PC-9 (cell line): ENCODE measurements at regions not wholly inside any gene's neighbourhood (a gene's known extent, or its start where the extent isn't known, plus 50 kb on each side); places are given as distances from the start of the nearest gene placed in this dataset.
"Not testable (repeated sequence)": the region's sequence is repeated elsewhere in the genome, so short reads cannot be mapped to it uniquely, and the experiment has no call there.

Experiments
- BruUV-seq: library from RNA; stranded (reverse); fragments of 400-500 nt; replicated peaks from 2 replicates; lab custom pipeline; 2021; lab: Mats Ljungman, UMichigan
- CTCF ChIA-PET: fragments of 300-600 bp; sonication (Branson Sonifier 250); formaldehyde crosslinking; loops from one replicate; lab custom pipeline; 2022; ENCODE audit warnings: antibody characterized with exemption; lab: Charles Lee
- POLR2A ChIA-PET: fragments of 300-600 bp; sonication (Branson Sonifier 250); formaldehyde crosslinking; loops from one replicate; lab custom pipeline; 2022; ENCODE audit warnings: antibody characterized with exemption; ENCODE audit not compliant: unreplicated experiment; lab: Charles Lee
- DNase-seq, 2 experiments: peaks; one replicate each; pipeline versions ENCODE4 v3.0.0 to v3.0.0-alpha.2; 2015 to 2022; ENCODE audit warnings: mixed read lengths in 1 of 2
- H2AFZ ChIP-seq: fragments of 200-600 bp; sonication (generic); 2 replicates; pipeline ENCODE4 v1.8.1; 2017; ENCODE audit warnings: antibody characterized with exemption
- H3F3A ChIP-seq: fragments of 200-600 bp; sonication (generic); 2 replicates; pipeline ENCODE4 v1.8.1; 2017; ENCODE audit warnings: antibody characterized with exemption, mild to moderate bottlenecking, low read depth; ENCODE audit not compliant: insufficient read depth
- H3K27ac ChIP-seq: fragments of 200-600 bp; sonication (generic); 2 replicates; pipeline ENCODE4 v1.6.1; 2016; ENCODE audit warnings: mixed run types
- H3K27me3 ChIP-seq: fragments of 200-600 bp; sonication (generic); 2 replicates; pipeline ENCODE4 v1.6.1; 2016; ENCODE audit warnings: low read depth, mixed run types; ENCODE audit not compliant: insufficient read depth
- H3K36me3 ChIP-seq: fragments of 200-600 bp; sonication (generic); 2 replicates; pipeline ENCODE4 v1.6.1; 2016; ENCODE audit warnings: low read depth, mixed run types
- H3K4me1 ChIP-seq: fragments of 200-600 bp; sonication (generic); replicated peaks from 2 replicates; pipeline ENCODE4 v1.6.1; 2016; ENCODE audit warnings: mixed run types; ENCODE audit not compliant: insufficient read depth
- H3K4me2 ChIP-seq: fragments of 200-600 bp; sonication (generic); 2 replicates; pipeline ENCODE4 v1.6.1; 2017; ENCODE audit warnings: mixed run types
- H3K4me3 ChIP-seq: fragments of 200-600 bp; sonication (generic); 2 replicates; pipeline ENCODE4 v1.6.1; 2016; ENCODE audit warnings: mixed run types
- H3K79me2 ChIP-seq: fragments of 200-600 bp; sonication (generic); 2 replicates; pipeline ENCODE4 v1.6.1; 2017; ENCODE audit warnings: low read depth, mixed run types
- H3K9me2 ChIP-seq: fragments of 200-600 bp; sonication (generic); 2 replicates; pipeline ENCODE4 v1.8.1; 2017; ENCODE audit warnings: mild to moderate bottlenecking; ENCODE audit not compliant: insufficient read depth
- H3K9me3 ChIP-seq: fragments of 200-600 bp; sonication (generic); 2 replicates; pipeline ENCODE4 v1.8.1; 2016; ENCODE audit warnings: low read depth; ENCODE audit not compliant: insufficient read depth
- H4K20me1 ChIP-seq: fragments of 200-600 bp; sonication (generic); 2 replicates; pipeline ENCODE4 v1.8.1; 2017; ENCODE audit not compliant: insufficient read depth
- CTCF ChIP-seq: fragments of 200-600 bp; sonication (generic); conservative IDR thresholded peaks from 2 replicates; pipeline ENCODE4 v1.6.1; 2017; ENCODE audit warnings: mixed run types, antibody characterized with exemption, mild to moderate bottlenecking, moderate library complexity
- EZH2 ChIP-seq: fragments of 200-600 bp; sonication (generic); IDR thresholded peaks from 2 replicates; pipeline ENCODE4 v1.8.0; 2017; ENCODE audit warnings: antibody characterized with exemption, low read depth
- intact Hi-C: fragments of 100-400 bp; cut with micrococcal nuclease; formaldehyde crosslinking; loops from one replicate; pipeline ENCODE4 v1.10.0; 2022; ENCODE audit not compliant: unreplicated experiment

DNA sequence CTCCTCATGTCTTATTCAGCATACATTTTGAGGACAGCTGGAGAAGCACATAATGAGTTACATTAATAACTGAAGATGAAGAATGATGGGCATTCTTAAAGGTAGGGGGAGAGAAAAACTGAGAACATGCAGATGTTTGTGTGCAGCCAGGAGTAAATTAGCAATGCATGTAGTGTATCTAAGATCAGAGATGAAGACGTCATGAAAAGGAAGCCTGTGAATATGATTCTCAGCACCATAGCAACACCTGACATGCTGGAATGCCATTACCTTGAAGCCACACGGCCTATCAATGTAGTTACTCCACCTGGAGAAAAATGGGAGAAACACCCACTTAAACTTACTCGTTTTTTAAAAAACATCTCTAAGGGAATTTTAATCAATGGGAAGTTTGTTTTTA is 607.1 kb downstream of the PTPRC start:
- no peak overlapping the region for H3K4me3 ChIP-seq
- no peak overlapping the region for H3K27ac ChIP-seq
- peaks cover 5% of the 10 kb centered on the region; the same call in 1 of the 2 replicates for H3K4me1 ChIP-seq
- no peaks in the 10 kb centered on the region for H3K79me2 ChIP-seq
- no peaks in the 10 kb centered on the region for H3K9me2 ChIP-seq
- H3K4me2 ChIP-seq, result no peak overlapping the region
- no peaks in the 10 kb centered on the region for H3K36me3 ChIP-seq
- TF ChIP-seq CTCF, result no peak
- TF ChIP-seq EZH2, result no peak
- intact Hi-C loops, result no loop called here
- no peaks in the 10 kb centered on the region for H3F3A ChIP-seq
- H4K20me1 ChIP-seq, result no peaks in the 10 kb centered on the region
- H3K27me3 ChIP-seq, result no peaks in the 10 kb centered on the region
- H2AFZ ChIP-seq, result no peak overlapping the region
- CTCF ChIA-PET, result no interaction called here
- DNase-seq, result no peak
- no TSS peak for BruUV-seq
- H3K9me3 ChIP-seq, result no peaks in the 10 kb centered on the region
- POLR2A ChIA-PET, result no interaction called here

- Histone ChIP-seq H3F3A (no peaks in the 10 kb centered on the region), H3K79me2 (no peaks in the 10 kb centered on the region), H3K27ac (no peak overlapping the region), H3K4me3 (no peak overlapping the region), H2AFZ (no peak overlapping the region), H4K20me1 (no peaks in the 10 kb centered on the region), H3K4me2 (no peak overlapping the region), H3K4me1 (peaks cover 5% of the 10 kb centered on the region; the same call in 1 of the 2 replicates), H3K9me3 (no peaks in the 10 kb centered on the region), H3K27me3 (no peaks in the 10 kb centered on the region), H3K9me2 (no peaks in the 10 kb centered on the region), H3K36me3 (no peaks in the 10 kb centered on the region)
- DNase-seq, result no peak
- ChIA-PET POLR2A (no interaction called here), CTCF (no interaction called here)
- TF ChIP-seq CTCF (no peak), EZH2 (no peak)
- no TSS peak for BruUV-seq
- intact Hi-C loops, result no loop called here
Measured at GRCh38 chr1:199246716-199247115, 607.9 kb downstream of the PTPRC start.

GRCh38 chr1:199247891-199248290 is 609.1 kb downstream of the PTPRC start:
- no peaks in the 10 kb centered on the region for H3K79me2 ChIP-seq
- no TSS peak for BruUV-seq
- intact Hi-C loops, result no loop called here
- no peak for TF ChIP-seq CTCF
- TF ChIP-seq EZH2, result no peak
- H3K36me3 ChIP-seq, result no peaks in the 10 kb centered on the region
- H3K4me1 ChIP-seq, result peaks cover 5% of the 10 kb centered on the region; the same call in 1 of the 2 replicates
- H3K27ac ChIP-seq, result no peak overlapping the region
- H3K27me3 ChIP-seq, result no peaks in the 10 kb centered on the region
- ChIA-PET POLR2A (no interaction called here), CTCF (interaction anchor here (0.6 kb wide), 1 partner anchor 283 kb away, joined by 3 read pairs; no protein-coding TSS in a partner anchor)
- H3K9me3 ChIP-seq, result no peaks in the 10 kb centered on the region
- H2AFZ ChIP-seq, result no peak overlapping the region
- H3K9me2 ChIP-seq, result no peaks in the 10 kb centered on the region
- no peaks in the 10 kb centered on the region for H3F3A ChIP-seq
- no peak for DNase-seq
- no peak overlapping the region for H3K4me2 ChIP-seq
- no peak overlapping the region for H3K4me3 ChIP-seq
- H4K20me1 ChIP-seq, result no peaks in the 10 kb centered on the region

- H4K20me1 ChIP-seq, H3K27ac ChIP-seq, H3K4me2 ChIP-seq, H3K27me3 ChIP-seq, H2AFZ ChIP-seq, BruUV-seq, H3K36me3 ChIP-seq, intact Hi-C loops, H3F3A ChIP-seq, H3K4me3 ChIP-seq, H3K79me2 ChIP-seq, H3K9me2 ChIP-seq, DNase-seq, H3K4me1 ChIP-seq, H3K9me3 ChIP-seq, CTCF ChIA-PET, POLR2A ChIA-PET: not testable (repeated sequence)
Measured at GRCh38 chr1:199254040-199254439, 615.2 kb downstream of the PTPRC start.
